Panc1 (cell line): ENCODE measurements at regions not wholly inside any gene's neighbourhood (a gene's known extent, or its start where the extent isn't known, plus 50 kb on each side); places are given as distances from the start of the nearest gene placed in this dataset.

Experiments used
- ATAC-seq: fragments of 200-7000 bp; cut with Tn5 transposase; 2 replicates; pipeline ENCODE4 v1.9.1; 2020; ENCODE audit warnings: mild to moderate bottlenecking, moderate library complexity
- BruUV-seq: library from RNA; stranded (reverse); fragments of 400-500 nt; replicated peaks from 2 replicates; lab custom pipeline; 2021; lab: Mats Ljungman, UMichigan
- CTCF ChIA-PET: fragments of 300-600 bp; sonication (Branson Sonifier 250); formaldehyde crosslinking; loops from one replicate; lab custom pipeline; 2022; ENCODE audit warnings: antibody characterized with exemption; lab: Charles Lee
- POLR2A ChIA-PET: fragments of 300-600 bp; sonication (Branson Sonifier 250); formaldehyde crosslinking; loops from one replicate; lab custom pipeline; 2022; ENCODE audit warnings: antibody characterized with exemption; lab: Charles Lee
- DNase-seq: peaks from one replicate; pipeline ENCODE4 v3.0.0-alpha.2; 2010; ENCODE audit warnings: low read depth, low spot score
- H3K27ac ChIP-seq: 2 replicates; pipeline ENCODE4 v1.5.1; 2011; ENCODE audit warnings: mild to moderate bottlenecking, low read length, inconsistent platforms
- H3K27me3 ChIP-seq: fragments of 200-500 bp; sonication (Bioruptor generic); 2 replicates; pipeline ENCODE4 v1.6.0; 2014; ENCODE audit warnings: low read length, inconsistent platforms; ENCODE audit not compliant: control insufficient read depth, insufficient read depth
- H3K36me3 ChIP-seq: fragments of 200-500 bp; sonication (Bioruptor generic); 2 replicates; pipeline ENCODE4 v1.5.1; 2014; ENCODE audit warnings: inconsistent platforms, mild to moderate bottlenecking, low read length, moderate library complexity; ENCODE audit not compliant: control insufficient read depth, insufficient read depth
- H3K4me1 ChIP-seq: 2 replicates; pipeline ENCODE4 v1.5.1; 2011; ENCODE audit warnings: inconsistent platforms, mild to moderate bottlenecking, low read length, moderate library complexity; ENCODE audit not compliant: control insufficient read depth, insufficient read depth
- H3K4me3 ChIP-seq, 2 experiments: 2 replicates each; pipeline ENCODE4 v1.5.1; 2011 to 2012; ENCODE audit warnings: low read depth in 2 of 2, low read length in 2 of 2, mild to moderate bottlenecking in 2 of 2, inconsistent platforms in 1 of 2, moderate library complexity in 1 of 2
- H3K9me3 ChIP-seq: fragments of 200-500 bp; sonication (Bioruptor generic); 2 replicates; pipeline ENCODE4 v1.5.1; 2014; ENCODE audit warnings: low read depth, mild to moderate bottlenecking, inconsistent platforms, low read length, moderate library complexity; ENCODE audit not compliant: control insufficient read depth, insufficient read depth
- POLR2AphosphoS5 ChIP-seq: IDR thresholded peaks from 2 replicates; pipeline ENCODE4 v1.6.1; 2012; ENCODE audit warnings: mild to moderate bottlenecking, low read depth, low read length, moderate library complexity
- SIN3A ChIP-seq: IDR thresholded peaks from 2 replicates; pipeline ENCODE4 v1.6.1; 2012; ENCODE audit warnings: low read depth, mild to moderate bottlenecking, low read length, moderate library complexity, borderline replicate concordance; ENCODE audit not compliant: insufficient read depth
- TCF7L2 ChIP-seq: IDR thresholded peaks from 2 replicates; pipeline ENCODE4 v1.6.1; 2011; ENCODE audit warnings: mild to moderate bottlenecking, low read depth, low read length, inconsistent platforms
- in situ Hi-C: cut with HindIII; loops from 2 replicates; pipeline ENCODE4 v1.10.0; 2016; ENCODE audit warnings: low sequenced_read_pairs, low pct_unique_long_range_greater_than_20kb
- intact Hi-C: fragments of 100-400 bp; cut with micrococcal nuclease; formaldehyde crosslinking; loops from one replicate; pipeline ENCODE4 v1.10.0; 2022; ENCODE audit not compliant: unreplicated experiment
- TF ChIP-seq, protein P1 (sequence below): fragments of 450-650 bp; IDR thresholded peaks from 2 replicates; pipeline ENCODE4 v1.5.1; 2017; ENCODE audit warnings: mild to moderate bottlenecking
- TF ChIP-seq, protein P2 (sequence below), 2 experiments: IDR thresholded peaks; 2 replicates each; pipeline ENCODE4 v1.6.1; 2011 to 2012; ENCODE audit warnings: low read depth in 2 of 2, control low read depth in 1 of 2, low read length in 1 of 2, mild to moderate bottlenecking in 1 of 2, moderate library complexity in 1 of 2; ENCODE audit not compliant: insufficient read depth in 1 of 2

DNA sequence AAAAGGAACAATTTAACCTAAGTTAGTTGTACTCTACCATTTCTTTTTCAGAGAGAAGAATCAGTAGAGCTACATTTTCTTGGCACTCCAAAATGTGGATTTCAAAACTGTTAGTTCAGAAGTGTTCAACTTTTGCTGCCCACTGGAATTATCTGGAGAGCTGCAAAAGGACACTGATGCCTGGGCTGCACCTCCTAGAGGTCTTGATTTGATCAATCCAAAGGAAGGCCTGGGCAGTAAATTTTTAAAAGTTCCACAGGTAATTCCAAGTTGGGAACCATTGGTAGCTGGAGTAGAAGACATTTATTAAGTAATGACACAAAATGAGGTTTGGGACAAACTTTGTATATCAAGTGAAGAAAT, 79.3 kb upstream of the HMCN1 start:
- POLR2A ChIA-PET: no interaction called here
- no peaks in the 10 kb centered on the region; the same call in 1 of the 2 replicates for H3K9me3 ChIP-seq
- ATAC-seq (no peak), DNase-seq (no peak)
- no peaks in the 10 kb centered on the region for H3K36me3 ChIP-seq
- intact Hi-C loops: no loop called here
- H3K27ac ChIP-seq: peak overlapping the region; percentile 18; the same call in 1 of the 2 replicates
- BruUV-seq: no TSS peak
- H3K4me1 ChIP-seq: peaks cover 4% of the 10 kb centered on the region; the same call in 1 of the 2 replicates
- CTCF ChIA-PET: no interaction called here
- in situ Hi-C loops: no loop called here
- no peaks in the 10 kb centered on the region for H3K27me3 ChIP-seq
- TF ChIP-seq TCF7L2 (no peak), SIN3A (no peak), POLR2AphosphoS5 (no peak)
- TF ChIP-seq, protein P1, sequence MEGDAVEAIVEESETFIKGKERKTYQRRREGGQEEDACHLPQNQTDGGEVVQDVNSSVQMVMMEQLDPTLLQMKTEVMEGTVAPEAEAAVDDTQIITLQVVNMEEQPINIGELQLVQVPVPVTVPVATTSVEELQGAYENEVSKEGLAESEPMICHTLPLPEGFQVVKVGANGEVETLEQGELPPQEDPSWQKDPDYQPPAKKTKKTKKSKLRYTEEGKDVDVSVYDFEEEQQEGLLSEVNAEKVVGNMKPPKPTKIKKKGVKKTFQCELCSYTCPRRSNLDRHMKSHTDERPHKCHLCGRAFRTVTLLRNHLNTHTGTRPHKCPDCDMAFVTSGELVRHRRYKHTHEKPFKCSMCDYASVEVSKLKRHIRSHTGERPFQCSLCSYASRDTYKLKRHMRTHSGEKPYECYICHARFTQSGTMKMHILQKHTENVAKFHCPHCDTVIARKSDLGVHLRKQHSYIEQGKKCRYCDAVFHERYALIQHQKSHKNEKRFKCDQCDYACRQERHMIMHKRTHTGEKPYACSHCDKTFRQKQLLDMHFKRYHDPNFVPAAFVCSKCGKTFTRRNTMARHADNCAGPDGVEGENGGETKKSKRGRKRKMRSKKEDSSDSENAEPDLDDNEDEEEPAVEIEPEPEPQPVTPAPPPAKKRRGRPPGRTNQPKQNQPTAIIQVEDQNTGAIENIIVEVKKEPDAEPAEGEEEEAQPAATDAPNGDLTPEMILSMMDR: no peak
- TF ChIP-seq, protein P2, sequence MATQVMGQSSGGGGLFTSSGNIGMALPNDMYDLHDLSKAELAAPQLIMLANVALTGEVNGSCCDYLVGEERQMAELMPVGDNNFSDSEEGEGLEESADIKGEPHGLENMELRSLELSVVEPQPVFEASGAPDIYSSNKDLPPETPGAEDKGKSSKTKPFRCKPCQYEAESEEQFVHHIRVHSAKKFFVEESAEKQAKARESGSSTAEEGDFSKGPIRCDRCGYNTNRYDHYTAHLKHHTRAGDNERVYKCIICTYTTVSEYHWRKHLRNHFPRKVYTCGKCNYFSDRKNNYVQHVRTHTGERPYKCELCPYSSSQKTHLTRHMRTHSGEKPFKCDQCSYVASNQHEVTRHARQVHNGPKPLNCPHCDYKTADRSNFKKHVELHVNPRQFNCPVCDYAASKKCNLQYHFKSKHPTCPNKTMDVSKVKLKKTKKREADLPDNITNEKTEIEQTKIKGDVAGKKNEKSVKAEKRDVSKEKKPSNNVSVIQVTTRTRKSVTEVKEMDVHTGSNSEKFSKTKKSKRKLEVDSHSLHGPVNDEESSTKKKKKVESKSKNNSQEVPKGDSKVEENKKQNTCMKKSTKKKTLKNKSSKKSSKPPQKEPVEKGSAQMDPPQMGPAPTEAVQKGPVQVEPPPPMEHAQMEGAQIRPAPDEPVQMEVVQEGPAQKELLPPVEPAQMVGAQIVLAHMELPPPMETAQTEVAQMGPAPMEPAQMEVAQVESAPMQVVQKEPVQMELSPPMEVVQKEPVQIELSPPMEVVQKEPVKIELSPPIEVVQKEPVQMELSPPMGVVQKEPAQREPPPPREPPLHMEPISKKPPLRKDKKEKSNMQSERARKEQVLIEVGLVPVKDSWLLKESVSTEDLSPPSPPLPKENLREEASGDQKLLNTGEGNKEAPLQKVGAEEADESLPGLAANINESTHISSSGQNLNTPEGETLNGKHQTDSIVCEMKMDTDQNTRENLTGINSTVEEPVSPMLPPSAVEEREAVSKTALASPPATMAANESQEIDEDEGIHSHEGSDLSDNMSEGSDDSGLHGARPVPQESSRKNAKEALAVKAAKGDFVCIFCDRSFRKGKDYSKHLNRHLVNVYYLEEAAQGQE (IDR thresholded peaks at IDR 0.05; ENCODE audit: insufficient read depth in 1 of 2, low read depth in 2 of 2, low read length in 1 of 2): no peak
- H3K4me3 ChIP-seq: no peak overlapping the region

DNA sequence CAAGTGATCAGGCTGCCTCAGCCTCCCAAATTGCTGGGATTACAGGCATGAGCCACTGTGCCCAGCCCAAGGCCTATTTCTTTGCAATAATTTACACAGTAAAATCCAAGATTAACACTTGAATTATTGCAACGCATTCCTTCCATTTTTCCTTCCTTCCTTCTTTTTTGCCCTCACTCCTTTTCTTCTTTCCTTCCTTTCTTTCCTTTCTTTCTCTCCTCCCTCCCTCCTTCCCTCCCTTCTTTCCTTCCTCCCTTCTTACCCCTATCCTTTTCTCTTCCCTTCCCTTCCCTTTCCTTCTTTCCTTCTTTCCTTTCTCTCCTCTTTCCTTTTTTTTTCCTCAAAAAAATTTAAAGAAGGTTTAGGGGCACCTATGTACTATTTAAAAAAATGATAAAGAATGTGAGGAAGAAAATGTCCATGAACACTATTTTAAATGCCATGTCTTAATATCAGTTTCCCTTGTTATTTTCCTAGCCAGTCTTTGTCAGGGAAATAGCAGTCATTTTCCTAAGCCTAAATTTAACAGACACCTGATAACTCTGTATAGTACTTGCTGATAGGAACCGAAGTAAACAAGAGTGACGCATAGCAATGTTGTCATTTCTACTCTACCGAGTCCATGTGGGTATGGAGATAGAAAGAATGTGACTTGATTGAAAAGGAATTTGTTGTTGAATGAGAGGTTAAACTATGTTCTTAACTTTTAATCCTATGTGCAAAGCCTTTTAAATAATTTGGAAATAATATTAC, 79.8 kb upstream of the HMCN1 start:
- TF ChIP-seq, protein P2 (IDR thresholded peaks at IDR 0.05; ENCODE audit: insufficient read depth in 1 of 2, low read depth in 2 of 2, low read length in 1 of 2): no peak
- TF ChIP-seq, protein P1: no peak
- TF ChIP-seq POLR2AphosphoS5 (no peak), SIN3A (no peak), TCF7L2 (no peak)

More for the DNA sequence above, 79.8 kb upstream of the HMCN1 start:
- in situ Hi-C loops: no loop called here
- Histone ChIP-seq H3K4me1 (peaks cover 4% of the 10 kb centered on the region; the same call in 1 of the 2 replicates), H3K36me3 (no peaks in the 10 kb centered on the region), H3K4me3 (no peak overlapping the region), H3K27me3 (no peaks in the 10 kb centered on the region), H3K27ac (peak overlapping the region; percentile 18; the same call in 1 of the 2 replicates), H3K9me3 (peaks cover 3% of the 10 kb centered on the region; the same call in 1 of the 2 replicates)
- DNase-seq (no peak), ATAC-seq (no peak)
- intact Hi-C loops: no loop called here
- POLR2A ChIA-PET: no interaction called here
- no TSS peak for BruUV-seq
- CTCF ChIA-PET: no interaction called here
